Fibroblast of lung (primary cell): ENCODE measurements at regions not wholly inside any gene's neighbourhood (a gene's known extent, or its start where the extent isn't known, plus 50 kb on each side); places are given as distances from the start of the nearest gene placed in this dataset.
A peak's percentile ranks its signal among the peaks of the same experiment; 100 is the strongest.
"Not testable (repeated sequence)": the region's sequence is repeated elsewhere in the genome, so short reads cannot be mapped to it uniquely, and the experiment has no call there.

Experiments used
- DNase-seq, 2 donors: peaks; one replicate each; pipeline versions ENCODE4 v3.0.0 to v3.0.0-alpha.2; 2010; ENCODE audit warnings: low read depth in 2 of 2
- H2AFZ ChIP-seq: 2 replicates; pipeline ENCODE4 v1.5.1; 2012; ENCODE audit warnings: low read length, control low read depth, inconsistent platforms
- H3K27ac ChIP-seq: 2 replicates; pipeline ENCODE4 v1.5.1; 2011; ENCODE audit warnings: low read length, control low read depth; ENCODE audit not compliant: insufficient read depth
- H3K27me3 ChIP-seq: 2 replicates; pipeline ENCODE4 v1.5.1; 2011; ENCODE audit warnings: mild to moderate bottlenecking, low read length; ENCODE audit not compliant: control insufficient read depth, insufficient read depth
- H3K36me3 ChIP-seq: 2 replicates; pipeline ENCODE4 v1.5.1; 2011; ENCODE audit warnings: low read length; ENCODE audit not compliant: control insufficient read depth, insufficient read depth
- H3K4me1 ChIP-seq: 2 replicates; pipeline ENCODE4 v1.5.1; 2011; ENCODE audit warnings: low read length; ENCODE audit not compliant: control insufficient read depth, insufficient read depth; ENCODE audit errors: extremely low read depth
- H3K4me2 ChIP-seq: 2 replicates; pipeline ENCODE4 v1.5.1; 2011; ENCODE audit warnings: low read length, control low read depth; ENCODE audit not compliant: insufficient read depth; ENCODE audit errors: extremely low read depth
- H3K4me3 ChIP-seq, 4 experiments: fragments of 200-600 bp in 1 of 4; sonication (generic) in 1 of 4; replicated peaks in 1 of 4; 2 replicates each; pipeline ENCODE4 v1.5.1; 2011 to 2016; ENCODE audit warnings: low read length in 4 of 4, low read depth in 3 of 4, mild to moderate bottlenecking in 3 of 4, control low read depth in 2 of 4, inconsistent platforms in 1 of 4, mixed read lengths in 1 of 4; ENCODE audit not compliant: insufficient read depth in 1 of 4; ENCODE audit errors: control extremely low read depth in 1 of 4
- H3K79me2 ChIP-seq: 2 replicates; pipeline ENCODE4 v1.5.1; 2012; ENCODE audit warnings: mild to moderate bottlenecking, low read length, inconsistent platforms; ENCODE audit not compliant: control insufficient read depth, insufficient read depth
- H3K9ac ChIP-seq: 2 replicates; pipeline ENCODE4 v1.5.1; 2011; ENCODE audit warnings: mild to moderate bottlenecking, low read length, control low read depth; ENCODE audit not compliant: insufficient read depth
- H3K9me3 ChIP-seq: 2 replicates; pipeline ENCODE4 v1.5.1; 2012; ENCODE audit warnings: low read depth, low read length; ENCODE audit not compliant: control insufficient read depth, insufficient read depth
- H4K20me1 ChIP-seq: 2 replicates; pipeline ENCODE4 v1.5.1; 2011; ENCODE audit warnings: low read length; ENCODE audit not compliant: control insufficient read depth, insufficient read depth; ENCODE audit errors: extremely low read depth
- EZH2 ChIP-seq: IDR thresholded peaks from 2 replicates; pipeline ENCODE4 v1.5.1; 2012; ENCODE audit warnings: low read length, control low read depth, mild to moderate bottlenecking; ENCODE audit errors: missing control alignments
- TF ChIP-seq, protein P1 (sequence below), 2 donors: IDR thresholded peaks in 1 of 2; conservative IDR thresholded peaks in 1 of 2; 1 replicate in 1 of 2; 2 replicates in 1 of 2; pipeline ENCODE4 v1.5.1; 2011 to 2012; ENCODE audit warnings: low read length in 2 of 2, control low read depth in 1 of 2, inconsistent platforms in 1 of 2, low read depth in 1 of 2, mild to moderate bottlenecking in 1 of 2

DNA sequence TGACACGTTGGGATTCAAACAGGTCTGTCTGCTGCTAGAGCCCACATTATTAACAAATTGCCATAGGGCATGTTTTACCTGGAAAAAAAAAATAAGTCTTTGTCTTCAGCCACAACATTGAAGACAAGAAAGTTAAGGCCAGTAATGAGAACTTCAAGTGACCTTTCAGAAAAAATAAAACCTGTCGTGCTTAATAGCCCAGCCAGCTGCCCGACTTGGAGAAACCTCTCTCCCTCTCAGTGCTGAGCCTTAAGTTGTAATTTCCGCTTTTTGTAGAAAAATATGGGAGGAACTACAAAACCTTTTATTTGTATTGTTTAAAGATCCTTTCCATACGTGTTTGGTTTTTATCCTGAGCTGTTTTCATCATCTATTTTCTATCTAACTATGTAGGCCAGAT lies 454.3 kb upstream of the SLITRK6 start:
- H3K9me3 ChIP-seq, DNase-seq, H3K79me2 ChIP-seq, H3K9ac ChIP-seq, H3K27ac ChIP-seq, H3K4me1 ChIP-seq, H3K27me3 ChIP-seq, H3K4me2 ChIP-seq, H2AFZ ChIP-seq, H4K20me1 ChIP-seq, H3K36me3 ChIP-seq, H3K4me3 ChIP-seq: not testable (repeated sequence)

DNA sequence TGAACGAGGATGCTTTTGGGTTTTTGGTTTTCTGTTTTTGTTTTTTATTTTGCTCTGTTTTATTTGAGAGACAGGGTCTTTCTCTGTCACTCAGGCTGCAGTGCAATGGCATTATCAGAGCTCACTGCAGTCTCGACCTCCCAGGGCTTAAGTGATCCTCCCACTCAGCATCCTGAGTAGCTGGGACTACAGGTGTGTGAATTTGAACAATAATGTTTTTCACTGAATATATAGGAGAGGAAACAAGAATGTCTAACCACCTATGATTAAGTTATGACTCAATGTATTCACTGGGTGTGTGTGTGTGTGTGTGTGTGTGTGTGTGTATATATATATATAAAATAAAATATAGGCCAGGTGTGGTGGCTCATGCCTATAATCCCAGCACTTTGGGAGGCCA lies 456.6 kb upstream of the SLITRK6 start:
- H4K20me1 ChIP-seq, H3K9ac ChIP-seq, H3K27ac ChIP-seq, H3K36me3 ChIP-seq, H3K4me1 ChIP-seq, H3K79me2 ChIP-seq, H3K9me3 ChIP-seq, H2AFZ ChIP-seq, H3K27me3 ChIP-seq, H3K4me3 ChIP-seq, H3K4me2 ChIP-seq, DNase-seq: not testable (repeated sequence)

DNA sequence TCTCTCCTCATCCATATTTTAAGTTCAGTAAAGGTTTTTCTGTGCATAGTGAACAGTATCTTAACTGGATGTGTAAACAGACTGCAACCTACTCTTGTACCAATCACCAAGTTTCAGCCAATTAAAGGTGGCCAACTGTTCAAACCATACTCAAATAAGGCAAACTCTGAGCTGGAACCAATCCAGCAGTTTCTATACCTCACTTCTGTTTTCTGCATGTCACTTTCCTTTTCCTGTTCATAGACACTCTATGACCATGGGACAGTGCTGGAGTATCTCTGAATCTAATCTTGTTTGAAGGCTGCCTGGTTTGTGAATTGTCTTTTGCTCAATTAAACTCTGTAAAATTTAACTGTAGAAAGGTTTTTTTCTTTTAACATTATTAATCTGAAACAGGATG lies 470.3 kb upstream of the SLITRK6 start:
- no peaks in the 10 kb centered on the region for H4K20me1 ChIP-seq

DNA sequence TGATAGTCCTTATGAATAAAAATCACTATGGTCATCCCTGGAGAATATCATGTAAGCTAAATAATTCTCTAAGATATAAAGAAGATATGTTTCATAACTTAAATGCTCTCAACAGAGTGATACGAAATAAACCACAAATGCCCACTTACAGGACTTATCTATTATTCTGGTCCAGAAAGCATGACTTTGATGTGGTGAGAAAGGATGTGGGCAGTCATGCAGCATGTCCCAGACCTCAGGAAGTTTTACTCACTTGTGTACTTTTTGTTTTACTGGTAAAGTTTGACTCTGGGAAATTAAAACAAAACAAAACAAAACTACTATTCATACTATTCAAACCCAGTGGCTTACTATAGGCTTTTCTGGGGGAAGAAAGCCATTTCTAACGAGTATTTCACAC lies 483.2 kb upstream of the SLITRK6 start:
- peak; percentile 13 to 58 for DNase-seq
- no peaks in the 10 kb centered on the region for H3K27me3 ChIP-seq
- H4K20me1 ChIP-seq = no peaks in the 10 kb centered on the region
- H3K79me2 ChIP-seq = no peaks in the 10 kb centered on the region
- no peak overlapping the region for H3K9ac ChIP-seq
- no peak overlapping the region for H3K4me3 ChIP-seq
- no peaks in the 10 kb centered on the region for H3K4me1 ChIP-seq
- H2AFZ ChIP-seq = no peak overlapping the region
- H3K36me3 ChIP-seq = no peaks in the 10 kb centered on the region
- no peak overlapping the region for H3K27ac ChIP-seq
- H3K4me2 ChIP-seq = no peak overlapping the region
- TF ChIP-seq, protein P1, sequence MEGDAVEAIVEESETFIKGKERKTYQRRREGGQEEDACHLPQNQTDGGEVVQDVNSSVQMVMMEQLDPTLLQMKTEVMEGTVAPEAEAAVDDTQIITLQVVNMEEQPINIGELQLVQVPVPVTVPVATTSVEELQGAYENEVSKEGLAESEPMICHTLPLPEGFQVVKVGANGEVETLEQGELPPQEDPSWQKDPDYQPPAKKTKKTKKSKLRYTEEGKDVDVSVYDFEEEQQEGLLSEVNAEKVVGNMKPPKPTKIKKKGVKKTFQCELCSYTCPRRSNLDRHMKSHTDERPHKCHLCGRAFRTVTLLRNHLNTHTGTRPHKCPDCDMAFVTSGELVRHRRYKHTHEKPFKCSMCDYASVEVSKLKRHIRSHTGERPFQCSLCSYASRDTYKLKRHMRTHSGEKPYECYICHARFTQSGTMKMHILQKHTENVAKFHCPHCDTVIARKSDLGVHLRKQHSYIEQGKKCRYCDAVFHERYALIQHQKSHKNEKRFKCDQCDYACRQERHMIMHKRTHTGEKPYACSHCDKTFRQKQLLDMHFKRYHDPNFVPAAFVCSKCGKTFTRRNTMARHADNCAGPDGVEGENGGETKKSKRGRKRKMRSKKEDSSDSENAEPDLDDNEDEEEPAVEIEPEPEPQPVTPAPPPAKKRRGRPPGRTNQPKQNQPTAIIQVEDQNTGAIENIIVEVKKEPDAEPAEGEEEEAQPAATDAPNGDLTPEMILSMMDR (conservative IDR thresholded peaks at IDR 0.05 in 1 of 2, IDR thresholded peaks at IDR 0.05 in 1 of 2; ENCODE audit: low read depth in 1 of 2, low read length in 2 of 2) = no peak
- TF ChIP-seq EZH2 = no peak
- H3K9me3 ChIP-seq = no peaks in the 10 kb centered on the region

More for the DNA sequence above, 470.3 kb upstream of the SLITRK6 start:
- Histone ChIP-seq H3K4me2 (no peak overlapping the region), H3K4me1 (no peaks in the 10 kb centered on the region), H3K27me3 (no peaks in the 10 kb centered on the region), H3K27ac (no peak overlapping the region), H3K4me3 (no peak overlapping the region), H3K9me3 (no peaks in the 10 kb centered on the region), H3K36me3 (no peaks in the 10 kb centered on the region), H2AFZ (no peak overlapping the region), H3K9ac (no peak overlapping the region), H3K79me2 (no peaks in the 10 kb centered on the region)
- DNase-seq = no peak
- TF ChIP-seq, protein P1 (conservative IDR thresholded peaks at IDR 0.05 in 1 of 2, IDR thresholded peaks at IDR 0.05 in 1 of 2; ENCODE audit: low read depth in 1 of 2, low read length in 2 of 2) = no peak
- no peak for TF ChIP-seq EZH2
